Colonic mucosa (tissue), 4 donors: ENCODE measurements at regions not wholly inside any gene's neighbourhood (a gene's known extent, or its start where the extent isn't known, plus 50 kb on each side); places are given as distances from the start of the nearest gene placed in this dataset.
"Not testable (repeated sequence)": the region's sequence is repeated elsewhere in the genome, so short reads cannot be mapped to it uniquely, and the experiment has no call there.

Experiments
- DNase-seq: peaks from one replicate; pipeline ENCODE4 v3.0.0-alpha.2; 2020
- H3K27ac ChIP-seq: fragments of 200-600 bp; one replicate; pipeline ENCODE4 v1.8.0; 2021
- H3K27me3 ChIP-seq: fragments of 200-600 bp; one replicate; pipeline ENCODE4 v1.8.0; 2021
- H3K36me3 ChIP-seq: fragments of 200-600 bp; one replicate; pipeline ENCODE4 v1.8.0; 2021
- H3K4me1 ChIP-seq: fragments of 200-600 bp; one replicate; pipeline ENCODE4 v1.8.0; 2021; ENCODE audit warnings: mild to moderate bottlenecking
- H3K4me3 ChIP-seq: fragments of 200-600 bp; one replicate; pipeline ENCODE4 v1.8.0; 2021
- H3K9ac ChIP-seq, 2 donors: one replicate each; pipeline ENCODE4 v1.7.0; 2013; ENCODE audit warnings: control low read depth in 2 of 2, low read depth in 2 of 2, low read length in 2 of 2
- H3K9me3 ChIP-seq: fragments of 200-600 bp; one replicate; pipeline ENCODE4 v1.8.0; 2021
- intact Hi-C: fragments of 100-400 bp; cut with DNase I; formaldehyde crosslinking; loops from one replicate; pipeline ENCODE4 v1.14.1; 2022
- TF ChIP-seq, protein P1 (sequence below): fragments of 200-600 bp; IDR thresholded peaks from one replicate; pipeline ENCODE4 v1.8.0; 2022; ENCODE audit warnings: antibody characterized with exemption, mild to moderate bottlenecking
- donor health status: healthy.
- donor health status: DM: no; HTN: no; CAD: no.
- donor health status: DM: no; HTN: no; CAD: no.

- H3K27ac ChIP-seq, H3K4me1 ChIP-seq, H3K27me3 ChIP-seq, H3K36me3 ChIP-seq, DNase-seq, H3K4me3 ChIP-seq, H3K9ac ChIP-seq, H3K9me3 ChIP-seq, intact Hi-C loops: not testable (repeated sequence)
- TF ChIP-seq, protein P1, sequence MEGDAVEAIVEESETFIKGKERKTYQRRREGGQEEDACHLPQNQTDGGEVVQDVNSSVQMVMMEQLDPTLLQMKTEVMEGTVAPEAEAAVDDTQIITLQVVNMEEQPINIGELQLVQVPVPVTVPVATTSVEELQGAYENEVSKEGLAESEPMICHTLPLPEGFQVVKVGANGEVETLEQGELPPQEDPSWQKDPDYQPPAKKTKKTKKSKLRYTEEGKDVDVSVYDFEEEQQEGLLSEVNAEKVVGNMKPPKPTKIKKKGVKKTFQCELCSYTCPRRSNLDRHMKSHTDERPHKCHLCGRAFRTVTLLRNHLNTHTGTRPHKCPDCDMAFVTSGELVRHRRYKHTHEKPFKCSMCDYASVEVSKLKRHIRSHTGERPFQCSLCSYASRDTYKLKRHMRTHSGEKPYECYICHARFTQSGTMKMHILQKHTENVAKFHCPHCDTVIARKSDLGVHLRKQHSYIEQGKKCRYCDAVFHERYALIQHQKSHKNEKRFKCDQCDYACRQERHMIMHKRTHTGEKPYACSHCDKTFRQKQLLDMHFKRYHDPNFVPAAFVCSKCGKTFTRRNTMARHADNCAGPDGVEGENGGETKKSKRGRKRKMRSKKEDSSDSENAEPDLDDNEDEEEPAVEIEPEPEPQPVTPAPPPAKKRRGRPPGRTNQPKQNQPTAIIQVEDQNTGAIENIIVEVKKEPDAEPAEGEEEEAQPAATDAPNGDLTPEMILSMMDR: peak; percentile 62
Measured at GRCh38 chrX:89757767-89758166, 163.9 kb upstream of the TGIF2LX start.

GRCh38 chrX:89759076-89759685 is 162.5 kb upstream of the TGIF2LX start:
- H3K4me1 ChIP-seq, DNase-seq, H3K27me3 ChIP-seq, intact Hi-C loops, H3K4me3 ChIP-seq, H3K9ac ChIP-seq, H3K36me3 ChIP-seq, H3K9me3 ChIP-seq, H3K27ac ChIP-seq: not testable (repeated sequence)

DNA sequence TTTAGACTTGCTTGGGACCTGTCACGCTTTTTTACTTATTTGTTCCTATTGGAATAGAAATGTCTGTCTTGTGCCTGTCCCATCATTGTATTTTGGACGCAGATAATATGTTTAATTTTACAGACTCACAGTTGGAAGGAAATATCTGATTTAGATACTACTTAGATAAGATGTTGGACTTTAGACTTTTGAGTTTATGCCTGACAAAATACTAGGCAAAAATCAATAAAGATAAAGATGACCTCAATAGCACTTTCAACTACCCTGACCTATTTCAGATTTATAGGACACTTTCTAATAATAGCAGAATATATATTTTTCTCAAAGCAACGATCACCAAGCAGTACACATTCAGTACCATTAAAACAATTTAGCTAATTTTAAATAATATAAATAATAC is 150.1 kb upstream of the TGIF2LX start:
- H3K9me3 ChIP-seq, H3K36me3 ChIP-seq, H3K9ac ChIP-seq, H3K4me3 ChIP-seq, H3K27me3 ChIP-seq, intact Hi-C loops, DNase-seq, H3K4me1 ChIP-seq, H3K27ac ChIP-seq: not testable (repeated sequence)

DNA sequence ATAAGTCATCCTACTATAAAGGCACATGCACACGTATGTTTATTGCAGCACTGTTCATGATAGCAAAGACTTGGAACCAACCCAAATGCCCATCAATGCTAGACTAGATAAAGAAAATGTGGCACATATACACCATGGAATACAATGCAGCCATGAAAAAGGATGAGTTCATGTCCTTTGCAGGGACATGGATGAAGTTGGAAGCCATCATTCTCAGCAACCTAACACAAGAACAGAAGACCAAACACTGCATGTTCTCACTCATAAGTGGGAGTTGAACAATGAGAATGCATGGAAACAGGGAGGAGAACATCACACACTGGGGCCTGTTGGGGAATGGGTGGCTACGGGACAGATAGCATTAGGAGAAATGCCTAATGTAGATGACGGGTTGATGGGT is 110.3 kb upstream of the TGIF2LX start:
- intact Hi-C loops, H3K9ac ChIP-seq: not testable (repeated sequence)

GRCh38 chrX:89839723-89840122 is 82.0 kb upstream of the TGIF2LX start:
- intact Hi-C loops, H3K9me3 ChIP-seq, H3K4me3 ChIP-seq, H3K27ac ChIP-seq, H3K36me3 ChIP-seq, DNase-seq, H3K9ac ChIP-seq, H3K27me3 ChIP-seq, H3K4me1 ChIP-seq: not testable (repeated sequence)

More for the DNA sequence above, 110.3 kb upstream of the TGIF2LX start:
- H3K4me3 ChIP-seq, H3K27me3 ChIP-seq, H3K9me3 ChIP-seq, DNase-seq, H3K36me3 ChIP-seq, H3K4me1 ChIP-seq, H3K27ac ChIP-seq: not testable (repeated sequence)

DNA sequence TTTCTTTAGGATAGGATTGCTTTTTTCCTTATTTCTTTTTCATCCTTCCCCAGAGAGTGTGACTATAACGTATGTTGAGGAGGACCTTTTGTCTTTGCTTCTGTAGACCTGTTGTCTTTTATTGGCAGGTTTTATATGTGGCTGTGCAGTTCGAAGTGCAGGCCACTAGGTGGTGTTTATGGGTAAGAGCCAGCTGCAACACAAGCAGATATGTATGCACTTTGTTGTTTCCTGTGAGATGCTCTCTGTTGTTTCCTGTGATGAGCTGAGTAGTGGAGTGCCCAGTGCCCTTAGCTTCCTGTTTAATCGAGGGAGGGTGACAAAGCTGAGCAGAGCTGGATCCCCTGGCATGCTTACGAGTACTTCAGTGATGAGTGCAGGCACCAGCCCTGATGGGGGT is 50.0 kb upstream of the TGIF2LX start:
- H3K27ac ChIP-seq, H3K9ac ChIP-seq, H3K9me3 ChIP-seq, DNase-seq, H3K27me3 ChIP-seq, H3K4me3 ChIP-seq, intact Hi-C loops, H3K36me3 ChIP-seq, H3K4me1 ChIP-seq: not testable (repeated sequence)
- TF ChIP-seq, protein P1: peak; percentile 24
